CD14-positive monocyte (primary cell): ENCODE measurements at regions not wholly inside any gene's neighbourhood (a gene's known extent, or its start where the extent isn't known, plus 50 kb on each side); places are given as distances from the start of the nearest gene placed in this dataset.

Source experiments
- DNase-seq, 3 donors: peaks; one replicate each; pipeline ENCODE4 v3.0.0-alpha.2; 2011 to 2022
- H2AFZ ChIP-seq: 2 replicates; pipeline ENCODE4 v1.6.0; 2012; ENCODE audit warnings: mild to moderate bottlenecking, low read depth, low read length, inconsistent platforms; ENCODE audit not compliant: insufficient read depth, poor library complexity, severe bottlenecking
- H3K27ac ChIP-seq, 2 donors: 1 replicate in 1 of 2; 2 replicates in 1 of 2; pipeline ENCODE4 v1.5.1; 2012 to 2013; ENCODE audit warnings: low read length in 2 of 2, control low read depth in 1 of 2, inconsistent platforms in 1 of 2, low read depth in 1 of 2, mild to moderate bottlenecking in 1 of 2
- H3K27me3 ChIP-seq, 2 donors: one replicate each; pipeline versions ENCODE4 v1.6.0 to v1.6.1; 2011 to 2013; ENCODE audit warnings: low read length in 2 of 2; ENCODE audit not compliant: control insufficient read depth in 2 of 2, insufficient read depth in 2 of 2
- H3K36me3 ChIP-seq, 2 donors: replicated peaks in 1 of 2; 1 replicate in 1 of 2; 2 replicates in 1 of 2; pipeline versions ENCODE4 v1.5.1 to v1.6.1; 2012 to 2013; ENCODE audit warnings: low read length in 2 of 2, control low read depth in 1 of 2, inconsistent platforms in 1 of 2, mild to moderate bottlenecking in 1 of 2; ENCODE audit not compliant: insufficient read depth in 2 of 2, control insufficient read depth in 1 of 2
- H3K4me1 ChIP-seq, 2 donors: 1 replicate in 1 of 2; 2 replicates in 1 of 2; pipeline versions ENCODE4 v1.5.1 to v1.6.1; 2012 to 2013; ENCODE audit warnings: low read length in 2 of 2, control low read depth in 1 of 2, inconsistent platforms in 1 of 2, mild to moderate bottlenecking in 1 of 2, moderate library complexity in 1 of 2; ENCODE audit not compliant: insufficient read depth in 2 of 2, control insufficient read depth in 1 of 2
- H3K4me2 ChIP-seq: replicated peaks from 2 replicates; pipeline ENCODE3; 2012; ENCODE audit warnings: low read length, moderate library complexity, mild to moderate bottlenecking; ENCODE audit not compliant: poor library complexity, severe bottlenecking; ENCODE audit errors: extremely low read depth
- H3K4me3 ChIP-seq, 3 experiments: fragments of 200-600 bp in 1 of 3; sonication (generic) in 1 of 3; replicated peaks in 1 of 3; 1 replicate in 2 of 3; 2 replicates in 1 of 3; pipeline ENCODE4 v1.5.1; 2011 to 2013; ENCODE audit warnings: low read length in 3 of 3, mild to moderate bottlenecking in 3 of 3, control low read depth in 2 of 3, low read depth in 2 of 3, inconsistent platforms in 1 of 3, moderate library complexity in 1 of 3
- H3K79me2 ChIP-seq: 2 replicates; pipeline ENCODE4 v1.6.0; 2012; ENCODE audit warnings: mild to moderate bottlenecking, control low read depth, inconsistent platforms, low read length, moderate library complexity; ENCODE audit not compliant: insufficient read depth
- H3K9ac ChIP-seq: 2 replicates; pipeline ENCODE4 v1.6.0; 2017; ENCODE audit warnings: low read length, mild to moderate bottlenecking; ENCODE audit not compliant: insufficient read depth, poor library complexity, severe bottlenecking
- H3K9me3 ChIP-seq, 2 donors: replicated peaks in 1 of 2; 1 replicate in 1 of 2; 2 replicates in 1 of 2; pipeline versions ENCODE4 v1.5.1 to v1.6.1; 2012 to 2013; ENCODE audit warnings: low read length in 2 of 2, control low read depth in 1 of 2; ENCODE audit not compliant: control insufficient read depth in 1 of 2, insufficient read depth in 1 of 2
- H4K20me1 ChIP-seq: 2 replicates; pipeline ENCODE4 v1.6.0; 2012; ENCODE audit warnings: mild to moderate bottlenecking, low read length, control low read depth, moderate library complexity; ENCODE audit not compliant: insufficient read depth
- H3K27ac Mint-ChIP-seq, 7 donors: one replicate each; pipeline ENCODE4 v1.8.0; 2020; ENCODE audit warnings: mild to moderate bottlenecking in 7 of 7, mixed read lengths in 7 of 7, moderate library complexity in 6 of 7, inconsistent platforms in 2 of 7
- H3K27me3 Mint-ChIP-seq, 3 donors: one replicate each; pipeline ENCODE4 v1.8.0; 2021 to 2022; ENCODE audit warnings: low read depth in 3 of 3, mild to moderate bottlenecking in 3 of 3, mixed read lengths in 3 of 3, moderate library complexity in 3 of 3, inconsistent platforms in 1 of 3
- H3K36me3 Mint-ChIP-seq, 2 donors: one replicate each; pipeline ENCODE4 v1.8.0; 2020; ENCODE audit warnings: mixed read lengths in 2 of 2, inconsistent platforms in 1 of 2, mild to moderate bottlenecking in 1 of 2
- H3K4me1 Mint-ChIP-seq: one replicate; pipeline ENCODE4 v1.8.0; 2020; ENCODE audit warnings: mild to moderate bottlenecking, mixed read lengths
- H3K4me3 Mint-ChIP-seq, 2 donors: one replicate each; pipeline ENCODE4 v1.8.0; 2020; ENCODE audit warnings: mild to moderate bottlenecking in 2 of 2, mixed read lengths in 2 of 2, moderate library complexity in 1 of 2
- H3K9me3 Mint-ChIP-seq, 7 donors: one replicate each; pipeline ENCODE4 v1.8.0; 2020 to 2022; ENCODE audit warnings: mixed read lengths in 7 of 7, mild to moderate bottlenecking in 6 of 7, moderate library complexity in 6 of 7, inconsistent platforms in 2 of 7
- CTCF ChIP-seq: fragments of 200-600 bp; IDR thresholded peaks from one replicate; pipeline ENCODE4 v1.8.0; 2022; ENCODE audit warnings: antibody characterized with exemption, mild to moderate bottlenecking
- WGBS: methylation state at CpG from one replicate; pipeline ENCODE4 v1.1.5; 2013; ENCODE audit warnings: missing lambda C conversion rate; ENCODE audit not compliant: insufficient coverage; 5-methylcytosine and 5-hydroxymethylcytosine counted together
- intact Hi-C, 2 donors: fragments of 100-400 bp; cut with micrococcal nuclease; formaldehyde crosslinking; loops; one replicate each; pipeline versions ENCODE4 v1.15.0 to v1.15.1; 2023

GRCh38 chr4:43481526-43481925 is 589.0 kb downstream of the GRXCR1 start:
- intact Hi-C loops: no loop called here
- Mint-ChIP-seq H3K36me3 (no peaks in the 10 kb centered on the region), H3K27ac (no peak overlapping the region), H3K4me3 (no peak overlapping the region), H3K27me3 (no peaks in the 10 kb centered on the region), H3K4me1 (no peaks in the 10 kb centered on the region), H3K9me3 (no peaks in the 10 kb centered on the region)
- Histone ChIP-seq H3K4me2 (no peak overlapping the region), H3K4me1 (no peaks in the 10 kb centered on the region), H3K36me3 (no peaks in the 10 kb centered on the region), H3K4me3 (no peak overlapping the region), H3K9me3 (peaks cover 3 to 6% of the 10 kb centered on the region in 2 donors), H3K9ac (no peak overlapping the region), H3K27me3 (no peaks in the 10 kb centered on the region), H4K20me1 (no peaks in the 10 kb centered on the region), H3K79me2 (no peaks in the 10 kb centered on the region), H3K27ac (no peak overlapping the region), H2AFZ (no peak overlapping the region)
- no CpG with 5 or more reads among the region's 1 CpG for WGBS
- DNase-seq: no peak
- no peak for TF ChIP-seq CTCF

GRCh38 chr4:43485196-43485595 is 592.7 kb downstream of the GRXCR1 start:
- H3K27ac Mint-ChIP-seq: no peak overlapping the region
- intact Hi-C loops: no loop called here
- H3K27ac ChIP-seq: no peak overlapping the region
- no peaks in the 10 kb centered on the region for H4K20me1 ChIP-seq
- H2AFZ ChIP-seq: no peak overlapping the region
- no peaks in the 10 kb centered on the region for H3K4me1 ChIP-seq
- H3K9me3 Mint-ChIP-seq: peaks cover 0 to 6% (median 0%) of the 10 kb centered on the region in 7 donors
- H3K4me3 ChIP-seq: no peak overlapping the region
- no peak overlapping the region for H3K4me2 ChIP-seq
- WGBS: no CpG with 5 or more reads among the region's 4 CpGs
- no peaks in the 10 kb centered on the region for H3K27me3 ChIP-seq
- no peaks in the 10 kb centered on the region for H3K27me3 Mint-ChIP-seq
- no peaks in the 10 kb centered on the region for H3K79me2 ChIP-seq
- no peaks in the 10 kb centered on the region for H3K4me1 Mint-ChIP-seq
- no peak overlapping the region for H3K4me3 Mint-ChIP-seq
- no peak for TF ChIP-seq CTCF
- H3K9ac ChIP-seq: no peak overlapping the region
- H3K36me3 Mint-ChIP-seq: no peaks in the 10 kb centered on the region
- no peaks in the 10 kb centered on the region for H3K9me3 ChIP-seq
- DNase-seq: no peak
- H3K36me3 ChIP-seq: no peaks in the 10 kb centered on the region
